Uterus (tissue), 3 donors: ENCODE measurements at regions not wholly inside any gene's neighbourhood (a gene's known extent, or its start where the extent isn't known, plus 50 kb on each side); places are given as distances from the start of the nearest gene placed in this dataset.

Experiments used
- DNase-seq, 2 donors: peaks; one replicate each; pipeline ENCODE4 v3.0.0-alpha.2; 2019 to 2020
- H3K27ac ChIP-seq, 2 donors: fragments of 200-600 bp; sonication (generic); 1 replicate in 1 of 2; 2 replicates in 1 of 2; pipeline ENCODE4 v1.5.1; 2016 to 2018
- H3K27me3 ChIP-seq, 2 donors: fragments of 200-600 bp; sonication (generic); one replicate each; pipeline ENCODE4 v1.5.1; 2018 to 2019; ENCODE audit warnings: control low read depth in 1 of 2
- H3K36me3 ChIP-seq, 2 donors: fragments of 200-600 bp; sonication (generic); one replicate each; pipeline ENCODE4 v1.5.1; 2019; ENCODE audit warnings: control low read depth in 1 of 2
- H3K4me1 ChIP-seq, 2 donors: fragments of 200-600 bp; sonication (generic); one replicate each; pipeline ENCODE4 v1.5.1; 2018 to 2019; ENCODE audit warnings: control low read depth in 1 of 2
- H3K4me3 ChIP-seq, 2 donors: fragments of 200-600 bp; sonication (generic); 1 replicate in 1 of 2; 2 replicates in 1 of 2; pipeline ENCODE4 v1.5.1; 2018 to 2019; ENCODE audit warnings: mild to moderate bottlenecking in 1 of 2
- H3K9me3 ChIP-seq, 2 donors: fragments of 200-600 bp; sonication (generic); one replicate each; pipeline ENCODE4 v1.5.1; 2019; ENCODE audit warnings: control low read depth in 1 of 2
- POLR2A ChIP-seq, 2 donors: fragments of 450-650 bp; IDR thresholded peaks; one replicate each; pipeline ENCODE4 v1.6.1; 2016; ENCODE audit warnings: antibody characterized with exemption in 2 of 2, mild to moderate bottlenecking in 1 of 2, moderate library complexity in 1 of 2
- intact Hi-C: fragments of 100-400 bp; cut with DNase I; formaldehyde crosslinking; loops from one replicate; pipeline ENCODE4 v1.15.1; 2023; ENCODE audit warnings: low total_unique reads
- TF ChIP-seq, protein P1 (sequence below), 4 experiments: fragments of 200-600 bp in 2 of 4; fragments of 450-650 bp in 2 of 4; sonication (generic) in 2 of 4; IDR thresholded peaks; one replicate each; pipeline ENCODE4 v1.5.1; 2016 to 2019; ENCODE audit warnings: antibody characterized with exemption in 4 of 4, mild to moderate bottlenecking in 2 of 4, moderate library complexity in 1 of 4
- donor health status: DM: yes; HTN: yes; CAD: no.

DNA sequence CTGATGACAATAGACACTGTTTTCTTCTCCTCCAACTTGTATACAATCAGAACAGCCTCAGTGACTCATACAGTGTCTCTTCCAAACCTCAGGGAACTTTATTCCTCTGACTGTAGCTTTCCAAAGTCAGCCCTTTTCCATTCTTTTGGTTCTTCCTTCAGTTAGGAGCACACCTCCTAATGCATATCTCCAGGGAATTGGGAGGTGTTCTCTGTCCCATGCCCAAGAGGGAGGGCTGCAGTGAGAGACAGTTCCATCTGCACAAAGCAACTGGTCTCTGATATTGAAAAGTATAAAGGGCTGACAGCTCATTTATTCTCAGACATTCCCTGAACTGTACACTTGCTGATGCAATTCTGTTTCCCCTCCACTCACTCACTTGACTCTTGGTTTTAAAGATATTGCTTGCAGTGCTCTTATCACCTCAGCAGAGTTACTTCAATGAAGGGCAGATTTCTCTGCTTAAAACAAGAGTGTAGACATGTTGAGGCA lies 337.8 kb upstream of the TBC1D5 start:
- Histone ChIP-seq H3K4me3 (no peak overlapping the region), H3K27ac (no peak overlapping the region), H3K27me3 (no peaks in the 10 kb centered on the region), H3K4me1 (no peaks in the 10 kb centered on the region), H3K36me3 (no peaks in the 10 kb centered on the region), H3K9me3 (no peaks in the 10 kb centered on the region)
- DNase-seq = no peak
- intact Hi-C loops = no loop called here
- no peak for TF ChIP-seq POLR2A (IDR thresholded peaks at IDR 0.05)
- TF ChIP-seq, protein P1, sequence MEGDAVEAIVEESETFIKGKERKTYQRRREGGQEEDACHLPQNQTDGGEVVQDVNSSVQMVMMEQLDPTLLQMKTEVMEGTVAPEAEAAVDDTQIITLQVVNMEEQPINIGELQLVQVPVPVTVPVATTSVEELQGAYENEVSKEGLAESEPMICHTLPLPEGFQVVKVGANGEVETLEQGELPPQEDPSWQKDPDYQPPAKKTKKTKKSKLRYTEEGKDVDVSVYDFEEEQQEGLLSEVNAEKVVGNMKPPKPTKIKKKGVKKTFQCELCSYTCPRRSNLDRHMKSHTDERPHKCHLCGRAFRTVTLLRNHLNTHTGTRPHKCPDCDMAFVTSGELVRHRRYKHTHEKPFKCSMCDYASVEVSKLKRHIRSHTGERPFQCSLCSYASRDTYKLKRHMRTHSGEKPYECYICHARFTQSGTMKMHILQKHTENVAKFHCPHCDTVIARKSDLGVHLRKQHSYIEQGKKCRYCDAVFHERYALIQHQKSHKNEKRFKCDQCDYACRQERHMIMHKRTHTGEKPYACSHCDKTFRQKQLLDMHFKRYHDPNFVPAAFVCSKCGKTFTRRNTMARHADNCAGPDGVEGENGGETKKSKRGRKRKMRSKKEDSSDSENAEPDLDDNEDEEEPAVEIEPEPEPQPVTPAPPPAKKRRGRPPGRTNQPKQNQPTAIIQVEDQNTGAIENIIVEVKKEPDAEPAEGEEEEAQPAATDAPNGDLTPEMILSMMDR (IDR thresholded peaks at IDR 0.05) = no peak

GRCh38 chr3:18079739-18080138 lies 337.3 kb upstream of the TBC1D5 start:
- Histone ChIP-seq H3K27ac (no peak overlapping the region), H3K9me3 (no peaks in the 10 kb centered on the region), H3K36me3 (no peaks in the 10 kb centered on the region), H3K4me1 (no peaks in the 10 kb centered on the region), H3K4me3 (no peak overlapping the region), H3K27me3 (no peaks in the 10 kb centered on the region)
- TF ChIP-seq POLR2A (IDR thresholded peaks at IDR 0.05) = no peak
- TF ChIP-seq, protein P1 (IDR thresholded peaks at IDR 0.05) = no peak
- intact Hi-C loops = no loop called here
- no peak for DNase-seq

- no peak overlapping the region for H3K4me3 ChIP-seq
- H3K4me1 ChIP-seq = no peaks in the 10 kb centered on the region
- no peaks in the 10 kb centered on the region for H3K27me3 ChIP-seq
- H3K27ac ChIP-seq = no peak overlapping the region
- H3K36me3 ChIP-seq = no peaks in the 10 kb centered on the region
- H3K9me3 ChIP-seq = no peaks in the 10 kb centered on the region
- intact Hi-C loops = no loop called here
- no peak for DNase-seq
- TF ChIP-seq, protein P1 (IDR thresholded peaks at IDR 0.05) = no peak
- no peak for TF ChIP-seq POLR2A (IDR thresholded peaks at IDR 0.05)
Observed at GRCh38 chr3:18079062-18079461, 336.6 kb upstream of the TBC1D5 start.

- no peaks in the 10 kb centered on the region for H3K9me3 ChIP-seq
Observed at GRCh38 chr3:18077128-18077840, 334.9 kb upstream of the TBC1D5 start.

GRCh38 chr3:18076301-18076700 lies 333.9 kb upstream of the TBC1D5 start:
- Histone ChIP-seq H3K36me3 (no peaks in the 10 kb centered on the region), H3K27me3 (no peaks in the 10 kb centered on the region), H3K27ac (no peak overlapping the region), H3K4me3 (no peak overlapping the region), H3K4me1 (no peaks in the 10 kb centered on the region), H3K9me3 (no peaks in the 10 kb centered on the region)
- no peak for TF ChIP-seq POLR2A (IDR thresholded peaks at IDR 0.05)
- TF ChIP-seq, protein P1 (IDR thresholded peaks at IDR 0.05) = no peak
- intact Hi-C loops = no loop called here
- DNase-seq = no peak

More at GRCh38 chr3:18077128-18077840, 334.9 kb upstream of the TBC1D5 start:
- intact Hi-C loops = no loop called here
- DNase-seq = no peak
- H3K27me3 ChIP-seq = no peaks in the 10 kb centered on the region
- no peaks in the 10 kb centered on the region for H3K36me3 ChIP-seq
- H3K4me1 ChIP-seq = no peaks in the 10 kb centered on the region
- TF ChIP-seq, protein P1 (IDR thresholded peaks at IDR 0.05) = no peak
- H3K27ac ChIP-seq = no peak overlapping the region
- H3K4me3 ChIP-seq = no peak overlapping the region
